Left forelimb (tissue), 1 donor: ENCODE measurements at regions not wholly inside any gene's neighbourhood (a gene's known extent, or its start where the extent isn't known, plus 50 kb on each side); places are given as distances from the start of the nearest gene placed in this dataset.

Experiments used
- DNase-seq: peaks from one replicate; pipeline ENCODE4 v3.0.0-alpha.2; 2018; ENCODE audit warnings: low spot score

- no peak for DNase-seq
Observed at GRCh38 chr2:16007167-16007934, 67.0 kb downstream of the MYCN start.

DNA sequence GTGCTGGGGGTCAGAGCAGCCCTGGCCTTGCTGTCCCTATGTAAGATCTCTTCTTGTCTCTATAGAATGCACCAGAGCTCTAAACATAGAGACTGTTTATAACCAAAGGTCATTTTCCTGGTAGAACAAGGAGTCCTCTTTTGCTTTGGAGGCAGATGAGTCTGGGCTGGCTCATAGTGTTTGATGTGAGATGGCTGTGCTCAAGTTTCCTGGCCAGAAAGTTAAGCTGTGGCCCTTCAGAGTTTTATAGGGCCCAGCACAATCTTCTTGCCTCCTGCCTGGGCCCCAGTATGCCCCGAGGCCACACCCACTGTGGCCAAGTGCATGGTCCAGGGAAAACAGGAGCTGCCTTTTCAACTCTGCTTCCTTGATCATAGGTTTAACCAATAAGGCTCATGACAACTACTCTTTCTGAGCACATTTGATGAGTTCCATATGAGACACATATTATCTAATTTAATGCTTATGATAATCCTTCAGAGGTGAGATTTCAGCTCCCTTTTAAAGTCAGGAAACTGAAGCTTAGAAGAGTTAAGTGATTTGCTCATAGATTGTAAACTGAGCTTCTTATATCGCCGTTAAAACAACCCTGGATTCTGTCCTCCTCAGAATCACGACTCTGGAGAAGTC, 66.3 kb downstream of the MYCN start:
- no peak for DNase-seq

- DNase-seq = no peak
Observed at GRCh38 chr2:16005816-16006536, 65.6 kb downstream of the MYCN start.

- DNase-seq = no peak
Observed at GRCh38 chr2:16005389-16005788, 65.0 kb downstream of the MYCN start.

- no peak for DNase-seq
Observed at GRCh38 chr2:16003809-16004208, 63.5 kb downstream of the MYCN start.

DNA sequence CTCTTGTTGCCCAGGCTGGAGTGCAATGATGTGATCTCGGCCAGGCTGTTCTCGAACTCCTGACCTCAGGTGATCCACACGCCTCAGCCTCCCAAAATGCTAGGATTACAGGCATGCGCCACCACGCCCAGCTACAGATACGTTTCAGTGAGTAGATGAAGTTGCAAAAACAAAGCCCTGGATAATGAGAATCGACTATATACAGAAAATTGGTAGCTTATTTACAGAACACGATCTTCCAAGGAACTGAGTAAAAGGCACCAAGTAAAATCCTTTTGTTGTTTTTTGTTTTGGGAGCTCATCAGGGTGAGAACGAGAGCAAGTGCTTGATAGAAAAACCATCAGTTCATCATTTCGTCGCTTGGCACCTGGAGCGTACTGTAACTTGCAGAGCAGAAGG, 62.8 kb downstream of the MYCN start:
- DNase-seq = no peak

- no peak for DNase-seq
Observed at GRCh38 chr2:16002575-16002974, 62.2 kb downstream of the MYCN start.

DNA sequence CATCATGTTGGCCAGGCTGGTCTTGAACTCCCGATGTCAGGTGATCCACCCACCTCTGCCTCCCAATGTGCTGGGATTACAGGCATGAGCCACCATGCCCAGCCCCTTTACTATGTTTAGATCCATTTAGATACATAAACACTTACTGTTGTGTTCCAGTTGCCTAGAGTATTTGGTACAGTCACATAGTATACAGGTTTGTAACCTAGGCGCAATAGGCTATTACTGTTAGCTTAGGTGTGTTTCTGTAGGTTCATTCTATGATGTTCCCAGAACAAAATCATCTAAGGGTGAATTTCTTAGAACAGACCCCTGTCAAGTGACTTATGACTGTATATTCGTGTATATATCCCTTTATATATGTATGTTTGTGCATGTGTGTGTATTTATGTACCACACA, 61.8 kb downstream of the MYCN start:
- DNase-seq = no peak

GRCh38 chr2:16000642-16001041, 60.3 kb downstream of the MYCN start:
- no peak for DNase-seq

DNA sequence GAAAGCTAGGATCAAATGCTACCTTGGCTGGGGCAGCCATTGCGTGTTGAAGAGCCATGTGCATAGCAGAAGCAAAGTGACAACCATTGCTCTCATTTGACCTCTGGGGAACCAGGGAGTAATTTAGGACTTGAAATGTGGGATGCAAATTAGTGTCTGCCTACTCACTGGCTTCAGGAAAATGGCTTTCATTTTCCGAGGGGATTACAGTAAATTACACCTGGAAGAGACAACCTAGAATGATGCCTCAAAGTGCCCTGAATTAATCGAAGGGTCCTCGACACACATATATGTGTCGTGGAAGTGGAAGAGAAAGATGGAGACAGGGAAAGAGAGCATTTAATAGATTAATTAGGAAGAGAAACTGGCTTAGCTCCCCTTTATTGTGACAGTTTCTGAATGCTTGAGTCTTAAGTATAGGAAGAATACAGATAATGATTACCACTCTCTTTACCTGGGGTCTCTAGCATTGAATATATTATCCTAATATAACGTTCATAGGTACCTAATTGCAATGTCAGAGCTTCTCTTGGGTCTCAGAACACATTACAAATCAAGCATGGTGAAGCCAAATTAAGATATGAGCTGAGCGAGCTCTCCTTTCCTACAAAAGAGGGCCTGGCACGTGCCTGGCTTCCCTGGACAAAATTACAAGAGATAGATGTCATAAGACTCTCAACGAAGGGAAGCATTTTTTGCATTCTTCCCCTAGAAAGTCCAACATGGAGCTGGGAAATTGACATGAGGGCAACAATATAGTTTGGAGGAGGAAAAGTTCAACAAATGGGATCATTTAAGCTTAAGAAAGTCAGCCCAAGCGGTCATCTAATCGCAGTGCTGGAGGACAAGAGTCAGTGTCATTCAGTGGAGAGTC, 59.5 kb downstream of the MYCN start:
- no peak for DNase-seq

DNA sequence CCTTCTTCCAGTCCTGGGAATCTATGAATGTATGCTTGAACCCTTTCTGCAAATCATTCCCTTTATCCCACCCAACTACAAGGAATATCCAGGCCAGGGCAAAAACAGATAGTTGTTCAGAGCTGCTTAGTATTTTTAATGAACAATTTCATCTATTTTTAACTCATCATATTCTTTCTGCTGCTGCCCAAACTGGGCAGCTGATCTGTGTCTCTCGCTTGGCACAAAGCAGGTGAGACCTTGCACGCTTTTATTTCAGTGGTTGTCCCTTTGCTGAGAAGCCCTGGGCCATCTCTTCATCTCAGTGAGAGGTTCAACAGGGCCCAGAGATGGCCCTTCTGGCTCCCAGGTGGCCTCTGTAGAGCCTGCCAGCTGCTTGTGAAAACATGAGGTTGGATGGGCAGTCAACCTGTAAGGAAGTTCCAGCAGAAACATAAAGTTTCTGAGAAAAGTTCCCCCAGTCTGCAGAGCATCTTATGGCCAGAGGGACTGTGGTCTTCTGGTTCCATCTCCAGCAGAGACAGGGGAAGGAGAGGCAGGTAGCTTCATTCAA, 57.5 kb downstream of the MYCN start:
- no peak for DNase-seq

DNA sequence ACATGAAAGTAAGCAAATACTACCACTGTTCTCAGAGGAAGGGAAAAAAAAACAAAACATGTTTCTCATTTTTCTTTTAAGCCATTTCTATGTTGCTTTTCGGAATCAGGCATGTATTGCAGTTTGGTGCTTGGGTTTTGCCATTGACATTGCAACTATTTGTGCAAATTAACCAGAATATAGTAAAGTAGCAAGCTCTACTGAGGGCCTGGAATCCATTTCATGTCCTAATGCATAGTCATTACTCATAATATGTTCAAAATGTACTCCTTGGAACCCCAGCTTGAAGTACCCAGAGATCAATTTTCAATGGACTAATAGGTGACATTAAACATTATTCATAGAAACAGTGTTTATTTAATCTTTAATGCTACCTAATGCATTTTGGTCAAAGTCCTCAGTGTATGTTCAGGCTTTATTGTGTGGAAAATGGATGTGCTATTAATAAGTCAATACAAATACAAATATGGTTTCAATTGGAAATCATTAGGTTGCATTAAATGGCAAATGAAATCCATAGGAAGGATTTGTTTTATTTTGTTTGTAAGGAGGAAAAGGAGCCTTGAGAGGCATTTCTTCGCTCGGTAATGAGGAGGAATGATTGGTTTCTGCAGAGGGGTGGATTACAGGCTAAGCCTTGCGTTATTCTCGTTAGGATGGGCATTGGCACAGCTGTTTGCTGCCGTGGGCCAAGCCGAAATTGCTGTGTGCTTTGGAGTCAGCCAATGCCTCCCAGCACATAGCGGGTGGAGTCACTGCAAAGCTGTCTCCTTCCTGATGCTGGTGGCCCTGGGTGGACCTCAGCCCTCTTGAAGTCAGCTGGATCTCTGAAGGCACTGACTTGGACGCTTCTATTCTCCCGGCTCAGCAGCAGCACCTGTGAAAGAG, 56.4 kb downstream of the MYCN start:
- no peak for DNase-seq
